Colonic mucosa (tissue), 4 donors: ENCODE measurements at regions not wholly inside any gene's neighbourhood (a gene's known extent, or its start where the extent isn't known, plus 50 kb on each side); places are given as distances from the start of the nearest gene placed in this dataset.

Experiments used
- DNase-seq: peaks from one replicate; pipeline ENCODE4 v3.0.0-alpha.2; 2020
- H3K27ac ChIP-seq: fragments of 200-600 bp; one replicate; pipeline ENCODE4 v1.8.0; 2021
- H3K27me3 ChIP-seq: fragments of 200-600 bp; one replicate; pipeline ENCODE4 v1.8.0; 2021
- H3K36me3 ChIP-seq: fragments of 200-600 bp; one replicate; pipeline ENCODE4 v1.8.0; 2021
- H3K4me1 ChIP-seq: fragments of 200-600 bp; one replicate; pipeline ENCODE4 v1.8.0; 2021; ENCODE audit warnings: mild to moderate bottlenecking
- H3K4me3 ChIP-seq: fragments of 200-600 bp; one replicate; pipeline ENCODE4 v1.8.0; 2021
- H3K9ac ChIP-seq, 2 donors: one replicate each; pipeline ENCODE4 v1.7.0; 2013; ENCODE audit warnings: control low read depth in 2 of 2, low read depth in 2 of 2, low read length in 2 of 2
- H3K9me3 ChIP-seq: fragments of 200-600 bp; one replicate; pipeline ENCODE4 v1.8.0; 2021
- CTCF ChIP-seq: fragments of 200-600 bp; IDR thresholded peaks from one replicate; pipeline ENCODE4 v1.8.0; 2022; ENCODE audit warnings: antibody characterized with exemption, mild to moderate bottlenecking
- intact Hi-C: fragments of 100-400 bp; cut with DNase I; formaldehyde crosslinking; loops from one replicate; pipeline ENCODE4 v1.14.1; 2022
- donor health status: healthy.
- donor health status: DM: no; HTN: no; CAD: no.
- donor health status: DM: no; HTN: no; CAD: no.

DNA sequence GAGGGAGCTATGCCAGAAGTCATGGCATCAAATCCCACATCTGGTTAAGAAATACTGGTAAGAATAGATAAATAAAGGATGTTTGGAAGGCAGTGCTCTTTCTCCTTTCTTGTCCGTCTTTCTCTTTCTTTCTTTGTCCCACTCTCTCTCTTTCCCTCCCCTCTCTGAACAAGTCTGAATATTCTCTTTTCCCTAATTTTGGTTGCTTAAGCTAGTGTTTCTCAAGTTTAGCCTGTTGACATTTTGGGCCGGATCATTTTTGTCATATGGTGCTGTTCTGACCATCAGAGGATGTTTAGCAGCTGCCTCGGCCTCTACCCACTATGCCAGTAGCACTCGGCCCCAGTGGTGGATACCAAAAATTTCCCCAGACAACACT is 405.3 kb upstream of the C2CD4B start:
- H3K4me1 ChIP-seq = peaks cover 6% of the 10 kb centered on the region
- DNase-seq = no peak
- H3K27me3 ChIP-seq = no peaks in the 10 kb centered on the region
- H3K9ac ChIP-seq = peak overlapping the region in 1 of 2 donors; percentile 42
- H3K4me3 ChIP-seq = no peak overlapping the region
- no peak for TF ChIP-seq CTCF
- H3K9me3 ChIP-seq = no peaks in the 10 kb centered on the region
- intact Hi-C loops = no loop called here
- peak overlapping the region; percentile 70 for H3K27ac ChIP-seq
- no peaks in the 10 kb centered on the region for H3K36me3 ChIP-seq

DNA sequence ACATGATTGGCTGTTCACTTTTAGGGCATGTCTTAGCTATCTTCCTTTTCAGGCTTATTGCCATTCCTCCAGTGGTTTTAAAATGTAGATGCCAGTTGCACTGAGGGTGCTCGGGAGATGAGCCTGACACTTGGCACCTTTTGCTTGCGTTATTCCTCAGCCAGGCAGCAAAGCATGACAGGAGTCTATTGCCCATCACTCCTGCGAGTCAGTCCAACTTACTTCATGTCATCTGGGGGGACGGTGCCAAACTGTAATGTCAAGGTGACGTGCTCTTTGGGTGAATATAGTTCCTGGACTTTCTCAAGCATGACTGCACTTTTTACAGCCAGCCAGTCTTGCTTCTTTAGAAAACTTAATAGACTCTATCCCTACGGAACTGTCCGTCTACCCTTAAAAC is 406.0 kb upstream of the C2CD4B start:
- DNase-seq = no peak
- intact Hi-C loops = no loop called here
- Histone ChIP-seq H3K4me1 (peaks cover 4% of the 10 kb centered on the region), H3K9me3 (no peaks in the 10 kb centered on the region), H3K27me3 (no peaks in the 10 kb centered on the region), H3K9ac (no peak overlapping the region), H3K27ac (no peak overlapping the region), H3K36me3 (no peaks in the 10 kb centered on the region), H3K4me3 (no peak overlapping the region)
- no peak for TF ChIP-seq CTCF

DNA sequence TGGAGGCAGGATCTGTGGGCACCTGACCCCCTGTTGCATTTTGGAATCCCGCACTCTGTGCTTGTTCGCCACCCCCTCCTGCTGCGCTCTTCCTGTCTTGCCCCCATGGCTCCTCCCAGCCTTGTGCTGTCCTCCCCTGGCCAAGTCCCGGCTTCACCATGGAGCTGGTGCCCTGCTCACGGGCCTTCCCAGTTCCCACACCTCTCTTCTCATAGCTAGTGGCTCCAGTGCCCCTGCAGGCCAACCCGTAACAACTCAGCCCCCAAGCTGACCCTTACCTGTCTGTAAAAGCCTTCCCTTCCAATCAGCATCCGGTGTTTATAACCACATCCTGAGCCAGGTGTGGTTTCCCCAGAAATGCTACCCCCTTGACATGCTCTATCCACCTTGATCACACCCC is 407.7 kb upstream of the C2CD4B start:
- no peak for TF ChIP-seq CTCF
- Histone ChIP-seq H3K4me1 (peaks cover 4% of the 10 kb centered on the region), H3K9ac (no peak overlapping the region), H3K4me3 (no peak overlapping the region), H3K27me3 (no peaks in the 10 kb centered on the region), H3K9me3 (no peaks in the 10 kb centered on the region), H3K27ac (no peak overlapping the region), H3K36me3 (no peaks in the 10 kb centered on the region)
- DNase-seq = no peak
- intact Hi-C loops = no loop called here

- intact Hi-C loops = no loop called here
- Histone ChIP-seq H3K27me3 (no peaks in the 10 kb centered on the region), H3K36me3 (no peaks in the 10 kb centered on the region), H3K9ac (no peak overlapping the region), H3K4me3 (no peak overlapping the region), H3K27ac (no peak overlapping the region), H3K4me1 (peaks cover 6% of the 10 kb centered on the region), H3K9me3 (no peaks in the 10 kb centered on the region)
- DNase-seq = no peak
- TF ChIP-seq CTCF = no peak
Observed at GRCh38 chr15:62573876-62574275, 408.8 kb upstream of the C2CD4B start.

DNA sequence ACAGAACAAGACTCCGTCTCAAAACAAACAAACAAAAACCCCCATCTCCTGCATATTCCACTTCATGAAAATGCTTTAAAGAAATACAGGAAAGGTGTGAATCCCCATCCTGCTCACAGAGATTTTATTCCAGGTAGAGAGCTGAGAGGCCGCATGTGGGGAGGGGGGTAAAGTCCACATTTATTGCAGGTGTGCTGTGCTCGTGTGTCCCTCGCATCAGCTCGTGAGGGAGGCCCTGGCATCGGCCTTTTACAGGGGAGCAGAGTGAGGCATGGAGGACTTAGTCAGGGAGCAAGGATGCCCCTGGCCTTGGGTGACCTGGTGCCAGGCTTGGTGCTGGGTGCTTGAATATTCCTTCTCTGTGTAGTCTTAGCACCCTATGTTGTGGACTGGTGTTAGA is 413.5 kb upstream of the C2CD4B start:
- DNase-seq = peak; percentile 57
- Histone ChIP-seq H3K9me3 (no peaks in the 10 kb centered on the region), H3K36me3 (no peaks in the 10 kb centered on the region), H3K27ac (no peak overlapping the region), H3K4me1 (peaks cover 4% of the 10 kb centered on the region), H3K9ac (no peak overlapping the region), H3K4me3 (no peak overlapping the region), H3K27me3 (no peaks in the 10 kb centered on the region)
- intact Hi-C loops = no loop called here
- no peak for TF ChIP-seq CTCF

GRCh38 chr15:62578960-62579359 is 413.9 kb upstream of the C2CD4B start:
- peaks cover 4% of the 10 kb centered on the region for H3K4me1 ChIP-seq
- TF ChIP-seq CTCF = no peak
- H3K4me3 ChIP-seq = no peak overlapping the region
- intact Hi-C loops = no loop called here
- no peak overlapping the region for H3K27ac ChIP-seq
- DNase-seq = no peak
- no peak overlapping the region for H3K9ac ChIP-seq
- H3K36me3 ChIP-seq = no peaks in the 10 kb centered on the region
- no peaks in the 10 kb centered on the region for H3K9me3 ChIP-seq
- no peaks in the 10 kb centered on the region for H3K27me3 ChIP-seq
